ENCODE measurements at regions not wholly inside any gene's neighbourhood (a gene's known extent, or its start where the extent isn't known, plus 50 kb on each side); places are given as distances from the start of the nearest gene placed in this dataset.
A peak's percentile ranks its signal among the peaks of the same experiment; 100 is the strongest.
"Not testable (repeated sequence)": the region's sequence is repeated elsewhere in the genome, so short reads cannot be mapped to it uniquely, and the experiment has no call there.

- DNase-seq, result not testable (repeated sequence)
Observed at GRCh38 chr20:25772437-25772836, 75.8 kb upstream of the ZNF337 start.

- DNase-seq, result not testable (repeated sequence)
Observed at GRCh38 chr20:25771818-25772217, 75.2 kb upstream of the ZNF337 start.

- DNase-seq, result no peak
Observed at GRCh38 chr20:25761596-25761995, 64.9 kb upstream of the ZNF337 start.

- not testable (repeated sequence) for DNase-seq
Observed at GRCh38 chr20:25761046-25761445, 64.4 kb upstream of the ZNF337 start.

GRCh38 chr20:25750765-25751696, 54.4 kb upstream of the ZNF337 start:
- peak; percentile 4 for DNase-seq

- no peak for DNase-seq
Observed at GRCh38 chr20:25750220-25750764, 53.6 kb upstream of the ZNF337 start.

- DNase-seq, result no peak
Observed at GRCh38 chr20:25749649-25750048, 53.0 kb upstream of the ZNF337 start.

All from NCI-H187 treated with DMSO at 0.1 percent for 48 hours (cell line).